RWPE1 (cell line): ENCODE measurements at regions not wholly inside any gene's neighbourhood (a gene's known extent, or its start where the extent isn't known, plus 50 kb on each side); places are given as distances from the start of the nearest gene placed in this dataset.
"Not testable (repeated sequence)": the region's sequence is repeated elsewhere in the genome, so short reads cannot be mapped to it uniquely, and the experiment has no call there.

ENCODE experiments used
- CTCF ChIA-PET: fragments of 350-600 bp; sonication (Branson Sonifier 250); formaldehyde crosslinking; extraction: SDS; loops from one replicate; lab custom pipeline; 2021; lab: Yijun Ruan, JAX
- POLR2A ChIA-PET: fragments of 400-600 bp; formaldehyde crosslinking; extraction: SDS; loops from one replicate; lab custom pipeline; 2020; ENCODE audit warnings: antibody characterized with exemption; ENCODE audit not compliant: low non-redundant PET; lab: Yijun Ruan, JAX
- DNase-seq: peaks from one replicate; pipeline ENCODE4 v3.0.0; 2012; ENCODE audit warnings: low spot score
- H3K27ac ChIP-seq: fragments of 450-650 bp; 2 replicates; pipeline ENCODE4 v1.5.1; 2017
- CTCF ChIP-seq: fragments of 450-650 bp; conservative IDR thresholded peaks from 2 replicates; pipeline ENCODE4 v1.5.1; 2017; ENCODE audit warnings: low read depth, mild to moderate bottlenecking

- peak overlapping the region; percentile 67 for H3K27ac ChIP-seq
- DNase-seq, result no peak
- POLR2A ChIA-PET, result no interaction called here
- CTCF ChIA-PET, result no interaction called here
- TF ChIP-seq CTCF, result no peak
Observed at GRCh38 chrX:35442421-35442820, 355.7 kb upstream of the MAGEB16 start.

GRCh38 chrX:35443091-35443582 is 355.0 kb upstream of the MAGEB16 start:
- H3K27ac ChIP-seq, result peak overlapping the region; percentile 67
- CTCF ChIA-PET, POLR2A ChIA-PET, DNase-seq: not testable (repeated sequence)

DNA sequence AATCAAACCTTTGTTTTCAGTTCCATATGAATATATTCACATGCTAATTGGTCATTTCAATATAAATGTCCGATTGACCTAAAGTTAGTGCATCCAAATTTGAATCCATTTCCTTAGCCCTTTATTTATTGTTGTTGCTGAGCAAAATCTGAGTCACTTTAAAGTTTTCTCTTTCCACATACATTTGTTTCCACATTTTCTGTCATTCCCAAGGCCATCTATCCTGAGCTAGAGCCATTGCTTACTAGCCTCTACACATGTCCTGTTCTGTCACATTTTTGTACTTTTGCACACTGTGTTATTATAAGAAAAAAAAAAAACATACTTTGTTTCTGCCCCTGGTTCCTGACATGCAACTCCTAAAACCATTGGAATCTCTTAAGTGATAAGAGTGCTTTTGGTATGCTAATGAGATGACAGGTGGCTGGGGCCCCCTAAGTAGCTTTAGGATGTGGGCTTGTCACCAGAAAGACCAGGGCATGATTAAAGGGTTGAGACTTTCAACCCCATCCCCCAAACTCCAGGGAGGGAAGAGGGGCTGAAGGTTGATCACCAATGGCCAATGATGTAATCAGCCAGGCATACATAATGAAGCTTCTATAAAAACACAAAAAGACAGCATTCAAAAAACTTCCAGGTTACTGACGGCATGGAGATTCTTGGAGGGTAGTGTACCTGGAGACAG is 353.3 kb upstream of the MAGEB16 start:
- H3K27ac ChIP-seq, result no peak overlapping the region
- no peak for TF ChIP-seq CTCF
- POLR2A ChIA-PET, result no interaction called here
- CTCF ChIA-PET, result no interaction called here
- DNase-seq, result no peak

- DNase-seq, result no peak
- ChIA-PET POLR2A (no interaction called here), CTCF (no interaction called here)
- H3K27ac ChIP-seq, result no peak overlapping the region
- no peak for TF ChIP-seq CTCF
Observed at GRCh38 chrX:35445912-35446311, 352.2 kb upstream of the MAGEB16 start.

DNA sequence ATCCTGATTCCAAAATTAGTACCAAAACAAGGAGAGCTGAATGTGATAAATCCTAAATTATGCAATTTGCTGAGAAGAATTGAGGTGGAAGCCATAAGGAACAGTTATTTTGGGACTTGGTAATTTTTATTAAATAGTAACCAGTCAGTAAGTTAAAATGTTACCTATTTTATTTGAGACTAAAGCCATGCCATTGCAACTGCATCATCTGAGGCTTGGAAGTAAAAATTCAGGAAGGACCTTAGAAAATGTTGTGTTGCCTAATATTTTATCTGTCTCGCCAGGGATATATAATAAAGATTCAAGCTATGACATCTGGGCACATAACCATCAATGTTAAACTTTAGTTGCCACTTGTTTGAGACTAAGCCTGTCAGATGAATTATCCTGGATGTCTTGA is 341.3 kb upstream of the MAGEB16 start:
- TF ChIP-seq CTCF, result no peak
- no peak overlapping the region for H3K27ac ChIP-seq
- ChIA-PET POLR2A (no interaction called here), CTCF (no interaction called here)
- DNase-seq, result no peak

GRCh38 chrX:35458142-35458541 is 340.0 kb upstream of the MAGEB16 start:
- CTCF ChIA-PET, result no interaction called here

More at GRCh38 chrX:35458142-35458541, 340.0 kb upstream of the MAGEB16 start:
- H3K27ac ChIP-seq, result no peak overlapping the region
- no peak for DNase-seq
- POLR2A ChIA-PET, result no interaction called here
- no peak for TF ChIP-seq CTCF
